Karpas-422 (cell line): ENCODE measurements at regions not wholly inside any gene's neighbourhood (a gene's known extent, or its start where the extent isn't known, plus 50 kb on each side); places are given as distances from the start of the nearest gene placed in this dataset.
"Not testable (repeated sequence)": the region's sequence is repeated elsewhere in the genome, so short reads cannot be mapped to it uniquely, and the experiment has no call there.

ENCODE experiments used
- DNase-seq: peaks from one replicate; pipeline ENCODE4 v3.0.0-alpha.2; 2015
- H2AFZ ChIP-seq: fragments of 200-600 bp; sonication (generic); 2 replicates; pipeline ENCODE4 v1.6.1; 2014; ENCODE audit warnings: antibody characterized with exemption, low read length, mixed read lengths
- H3K27ac ChIP-seq: fragments of 200-600 bp; sonication (generic); 2 replicates; pipeline ENCODE4 v1.5.1; 2014; ENCODE audit warnings: mild to moderate bottlenecking, low read length, moderate library complexity
- H3K27me3 ChIP-seq: fragments of 200-600 bp; sonication (generic); 2 replicates; pipeline ENCODE4 v1.6.1; 2014; ENCODE audit warnings: low read length, mixed read lengths
- H3K36me3 ChIP-seq: fragments of 200-600 bp; sonication (generic); 2 replicates; pipeline ENCODE4 v1.6.1; 2014; ENCODE audit warnings: low read length, mixed read lengths; ENCODE audit not compliant: insufficient read depth
- H3K4me1 ChIP-seq: fragments of 200-600 bp; sonication (generic); 2 replicates; pipeline ENCODE4 v1.6.1; 2014; ENCODE audit warnings: mild to moderate bottlenecking, low read length, mixed read lengths
- H3K4me2 ChIP-seq: fragments of 200-600 bp; sonication (generic); 2 replicates; pipeline ENCODE4 v1.6.1; 2014; ENCODE audit warnings: low read length, low read depth, mild to moderate bottlenecking; ENCODE audit not compliant: poor library complexity, severe bottlenecking
- H3K4me3 ChIP-seq: fragments of 200-600 bp; sonication (generic); 2 replicates; pipeline ENCODE4 v1.5.1; 2014; ENCODE audit warnings: mild to moderate bottlenecking, antibody characterized with exemption, low read length, mixed read lengths
- H3K79me2 ChIP-seq: fragments of 200-600 bp; sonication (generic); 2 replicates; pipeline ENCODE4 v1.6.1; 2014; ENCODE audit warnings: mild to moderate bottlenecking, low read length, mixed read lengths
- H3K9ac ChIP-seq: fragments of 200-600 bp; sonication (generic); 2 replicates; pipeline ENCODE4 v1.6.0; 2014; ENCODE audit warnings: low read length
- H3K9me2 ChIP-seq: fragments of 200-600 bp; sonication (generic), shearing (Covaris generic); replicated peaks from 2 replicates; pipeline ENCODE4 v1.6.0; 2014; ENCODE audit warnings: mild to moderate bottlenecking, low read length, moderate library complexity; ENCODE audit not compliant: insufficient read depth
- H3K9me3 ChIP-seq: fragments of 300-700, 200-600 bp; sonication (generic); 2 replicates; pipeline ENCODE4 v1.6.1; 2014; ENCODE audit warnings: low read length, mixed read lengths
- H4K20me1 ChIP-seq: fragments of 200-600 bp; sonication (generic); 2 replicates; pipeline ENCODE4 v1.6.1; 2014; ENCODE audit warnings: mild to moderate bottlenecking, antibody characterized with exemption, low read length, low read depth; ENCODE audit not compliant: insufficient read depth

GRCh38 chr5:174553556-174553955 lies 170.8 kb upstream of the MSX2 start:
- H3K79me2 ChIP-seq, result no peaks in the 10 kb centered on the region
- H3K9ac ChIP-seq, result no peak overlapping the region

GRCh38 chr5:174555726-174556125 lies 168.7 kb upstream of the MSX2 start:
- Histone ChIP-seq H3K27ac (no peak overlapping the region), H3K79me2 (no peaks in the 10 kb centered on the region), H3K4me2 (no peak overlapping the region), H3K9me2 (no peaks in the 10 kb centered on the region), H3K9me3 (no peaks in the 10 kb centered on the region), H4K20me1 (no peaks in the 10 kb centered on the region), H3K4me1 (no peaks in the 10 kb centered on the region), H3K9ac (no peak overlapping the region), H3K36me3 (no peaks in the 10 kb centered on the region), H3K4me3 (no peak overlapping the region), H3K27me3 (no peaks in the 10 kb centered on the region), H2AFZ (no peak overlapping the region)
- no peak for DNase-seq

More at GRCh38 chr5:174553556-174553955, 170.8 kb upstream of the MSX2 start:
- Histone ChIP-seq H3K9me3 (no peaks in the 10 kb centered on the region), H3K27me3 (no peaks in the 10 kb centered on the region), H2AFZ (no peak overlapping the region), H3K4me1 (no peaks in the 10 kb centered on the region), H4K20me1 (no peaks in the 10 kb centered on the region), H3K4me2 (no peak overlapping the region), H3K36me3 (no peaks in the 10 kb centered on the region), H3K4me3 (no peak overlapping the region), H3K9me2 (no peaks in the 10 kb centered on the region), H3K27ac (no peak overlapping the region)
- DNase-seq, result no peak

- H3K36me3 ChIP-seq, result no peaks in the 10 kb centered on the region
- DNase-seq, result no peak
- no peaks in the 10 kb centered on the region for H4K20me1 ChIP-seq
- no peaks in the 10 kb centered on the region for H3K27me3 ChIP-seq
- H3K4me1 ChIP-seq, result no peaks in the 10 kb centered on the region
- no peak overlapping the region for H3K9ac ChIP-seq
- no peaks in the 10 kb centered on the region for H3K79me2 ChIP-seq
- no peak overlapping the region for H3K27ac ChIP-seq
- no peak overlapping the region for H2AFZ ChIP-seq
- no peaks in the 10 kb centered on the region for H3K9me2 ChIP-seq
- H3K4me3 ChIP-seq, result no peak overlapping the region
- H3K9me3 ChIP-seq, result no peaks in the 10 kb centered on the region
- H3K4me2 ChIP-seq, result no peak overlapping the region
These were observed 167.6 kb upstream of the MSX2 start for GRCh38 chr5:174556756-174557155.

GRCh38 chr5:174558190-174558589 lies 166.2 kb upstream of the MSX2 start:
- Histone ChIP-seq H3K36me3 (no peaks in the 10 kb centered on the region), H3K4me2 (no peak overlapping the region), H3K27me3 (no peaks in the 10 kb centered on the region), H3K79me2 (no peaks in the 10 kb centered on the region), H4K20me1 (no peaks in the 10 kb centered on the region), H3K4me1 (no peaks in the 10 kb centered on the region), H3K9ac (no peak overlapping the region), H3K9me2 (no peaks in the 10 kb centered on the region), H2AFZ (no peak overlapping the region), H3K4me3 (no peak overlapping the region), H3K9me3 (no peaks in the 10 kb centered on the region), H3K27ac (no peak overlapping the region)
- no peak for DNase-seq

- Histone ChIP-seq H3K9ac (no peak overlapping the region), H3K4me3 (no peak overlapping the region), H4K20me1 (no peaks in the 10 kb centered on the region), H3K27me3 (no peaks in the 10 kb centered on the region), H3K36me3 (no peaks in the 10 kb centered on the region), H3K9me3 (no peaks in the 10 kb centered on the region), H2AFZ (no peak overlapping the region), H3K79me2 (no peaks in the 10 kb centered on the region), H3K9me2 (no peaks in the 10 kb centered on the region), H3K4me2 (no peak overlapping the region), H3K4me1 (no peaks in the 10 kb centered on the region), H3K27ac (no peak overlapping the region)
- DNase-seq, result no peak
These were observed 165.2 kb upstream of the MSX2 start for GRCh38 chr5:174559141-174559540.

GRCh38 chr5:174559566-174560090 lies 164.8 kb upstream of the MSX2 start:
- Histone ChIP-seq H4K20me1 (no peaks in the 10 kb centered on the region), H3K36me3 (no peaks in the 10 kb centered on the region), H3K27ac (no peak overlapping the region), H3K9ac (no peak overlapping the region), H3K4me3 (no peak overlapping the region), H3K4me1 (no peaks in the 10 kb centered on the region), H3K9me3 (no peaks in the 10 kb centered on the region), H3K4me2 (no peak overlapping the region), H3K79me2 (no peaks in the 10 kb centered on the region), H3K9me2 (no peaks in the 10 kb centered on the region), H2AFZ (no peak overlapping the region), H3K27me3 (no peaks in the 10 kb centered on the region)
- DNase-seq, result no peak

- Histone ChIP-seq H3K9me3 (no peaks in the 10 kb centered on the region), H3K36me3 (no peaks in the 10 kb centered on the region), H3K9ac (no peak overlapping the region), H3K9me2 (no peaks in the 10 kb centered on the region), H4K20me1 (no peaks in the 10 kb centered on the region), H3K27me3 (no peaks in the 10 kb centered on the region), H3K4me2 (no peak overlapping the region), H2AFZ (no peak overlapping the region), H3K4me1 (no peaks in the 10 kb centered on the region), H3K27ac (no peak overlapping the region), H3K79me2 (no peaks in the 10 kb centered on the region), H3K4me3 (no peak overlapping the region)
- DNase-seq, result no peak
These were observed 163.5 kb upstream of the MSX2 start for GRCh38 chr5:174560861-174561260.

GRCh38 chr5:174563040-174563439 lies 161.3 kb upstream of the MSX2 start:
- H2AFZ ChIP-seq, H3K27me3 ChIP-seq, H3K79me2 ChIP-seq, H3K4me2 ChIP-seq, H3K36me3 ChIP-seq, H3K9me2 ChIP-seq, H3K27ac ChIP-seq, H3K9ac ChIP-seq, DNase-seq, H3K4me3 ChIP-seq, H4K20me1 ChIP-seq, H3K9me3 ChIP-seq, H3K4me1 ChIP-seq: not testable (repeated sequence)

GRCh38 chr5:174563899-174564298 lies 160.5 kb upstream of the MSX2 start:
- H3K27ac ChIP-seq, result no peak overlapping the region
- H3K9ac ChIP-seq, result no peak overlapping the region
- H2AFZ ChIP-seq, result no peak overlapping the region
- H3K4me2 ChIP-seq, result no peak overlapping the region
- H3K9me3 ChIP-seq, result no peaks in the 10 kb centered on the region
- no peaks in the 10 kb centered on the region for H3K9me2 ChIP-seq
- H3K79me2 ChIP-seq, result no peaks in the 10 kb centered on the region
- H3K27me3 ChIP-seq, result no peaks in the 10 kb centered on the region
- no peaks in the 10 kb centered on the region for H3K36me3 ChIP-seq
- H4K20me1 ChIP-seq, result no peaks in the 10 kb centered on the region
- H3K4me1 ChIP-seq, result no peaks in the 10 kb centered on the region
- H3K4me3 ChIP-seq, result no peak overlapping the region
- DNase-seq, result no peak
